ENCODE measurements at regions not wholly inside any gene's neighbourhood (a gene's known extent, or its start where the extent isn't known, plus 50 kb on each side); places are given as distances from the start of the nearest gene placed in this dataset.

- no peak overlapping the region for H2AFZ ChIP-seq (ENCODE audit: low read depth, low read length)
- peaks cover 27% of the 10 kb centered on the region for H3K4me1 Mint-ChIP-seq (ENCODE audit: low read depth, unreplicated experiment)
- peaks cover 2% of the 10 kb centered on the region for H3K27me3 Mint-ChIP-seq (ENCODE audit: low read depth, unreplicated experiment)
- TF ChIP-seq EZH2 (IDR thresholded peaks at IDR 0.05; ENCODE audit: insufficient read depth, low read length) (no peak), CTCF (IDR thresholded peaks at IDR 0.05; ENCODE audit: insufficient read depth, low read depth, low read length) (no peak)
- no peaks in the 10 kb centered on the region for H3K9me3 ChIP-seq (ENCODE audit: insufficient read depth, low read depth, low read length)
- no peak for DNase-seq (ENCODE audit: low read depth)
- no peaks in the 10 kb centered on the region for H4K20me1 ChIP-seq (ENCODE audit: insufficient read depth, low read length)
- H3K36me3 Mint-ChIP-seq (ENCODE audit: low read depth, unreplicated experiment): no peaks in the 10 kb centered on the region
- H3K36me3 ChIP-seq (ENCODE audit: insufficient read depth, low read length): no peaks in the 10 kb centered on the region
- no peak overlapping the region for H3K4me3 Mint-ChIP-seq (ENCODE audit: unreplicated experiment)
- H3K9me3 Mint-ChIP-seq (ENCODE audit: unreplicated experiment): no peaks in the 10 kb centered on the region
- H3K4me2 ChIP-seq (ENCODE audit: low read length): no peak overlapping the region
- FAIRE-seq: no peak
- H3K27me3 ChIP-seq (ENCODE audit: insufficient read depth, low read length): no peaks in the 10 kb centered on the region
- H3K27ac Mint-ChIP-seq (ENCODE audit: unreplicated experiment): no peak overlapping the region
- peaks cover 15% of the 10 kb centered on the region for H3K4me1 ChIP-seq (ENCODE audit: insufficient read depth, low read length)
- no peaks in the 10 kb centered on the region for H3K79me2 ChIP-seq (ENCODE audit: insufficient read depth, low read length)
- no peak overlapping the region for H3K4me3 ChIP-seq (ENCODE audit: insufficient read depth, low read depth, low read length)
- no peak overlapping the region for H3K27ac ChIP-seq (ENCODE audit: low read depth, low read length)
- H3K9ac ChIP-seq (ENCODE audit: low read length): no peak overlapping the region
Measured at GRCh38 chr10:36116040-36116439, 473.9 kb upstream of the FZD8 start.

GRCh38 chr10:36115364-36115763, 473.3 kb upstream of the FZD8 start:
- H3K36me3 Mint-ChIP-seq (ENCODE audit: low read depth, unreplicated experiment): no peaks in the 10 kb centered on the region
- no peak overlapping the region for H3K4me3 Mint-ChIP-seq (ENCODE audit: unreplicated experiment)
- H3K27me3 Mint-ChIP-seq (ENCODE audit: low read depth, unreplicated experiment): no peaks in the 10 kb centered on the region
- peak overlapping the region; percentile 43 for H3K27ac Mint-ChIP-seq (ENCODE audit: unreplicated experiment)
- H3K4me1 Mint-ChIP-seq (ENCODE audit: low read depth, unreplicated experiment): peaks cover 27% of the 10 kb centered on the region
- no peaks in the 10 kb centered on the region for H4K20me1 ChIP-seq (ENCODE audit: insufficient read depth, low read length)
- H3K9me3 Mint-ChIP-seq (ENCODE audit: unreplicated experiment): no peaks in the 10 kb centered on the region
- H3K27ac ChIP-seq (ENCODE audit: low read depth, low read length): peak overlapping the region; percentile 6
- no peak overlapping the region for H2AFZ ChIP-seq (ENCODE audit: low read depth, low read length)
- FAIRE-seq (peak; percentile 65), DNase-seq (ENCODE audit: low read depth) (no peak)
- H3K79me2 ChIP-seq (ENCODE audit: insufficient read depth, low read length): no peaks in the 10 kb centered on the region
- no peaks in the 10 kb centered on the region for H3K9me3 ChIP-seq (ENCODE audit: insufficient read depth, low read depth, low read length)
- peak overlapping the region; percentile 14 for H3K4me2 ChIP-seq (ENCODE audit: low read length)
- H3K36me3 ChIP-seq (ENCODE audit: insufficient read depth, low read length): no peaks in the 10 kb centered on the region
- TF ChIP-seq CTCF (IDR thresholded peaks at IDR 0.05; ENCODE audit: insufficient read depth, low read depth, low read length) (no peak), EZH2 (IDR thresholded peaks at IDR 0.05; ENCODE audit: insufficient read depth, low read length) (no peak)
- H3K4me1 ChIP-seq (ENCODE audit: insufficient read depth, low read length): peaks cover 15% of the 10 kb centered on the region
- no peaks in the 10 kb centered on the region for H3K27me3 ChIP-seq (ENCODE audit: insufficient read depth, low read length)
- H3K4me3 ChIP-seq (ENCODE audit: insufficient read depth, low read depth, low read length): no peak overlapping the region
- H3K9ac ChIP-seq (ENCODE audit: low read length): peak overlapping the region; percentile 1

GRCh38 chr10:36114913-36115312, 472.8 kb upstream of the FZD8 start:
- DNase-seq (ENCODE audit: low read depth) (peak; percentile 81), FAIRE-seq (peak; percentile 73)
- Histone ChIP-seq H3K27ac (ENCODE audit: low read depth, low read length) (peak overlapping the region; percentile 36), H2AFZ (ENCODE audit: low read depth, low read length) (no peak overlapping the region), H3K36me3 (ENCODE audit: insufficient read depth, low read length) (no peaks in the 10 kb centered on the region), H3K79me2 (ENCODE audit: insufficient read depth, low read length) (no peaks in the 10 kb centered on the region), H3K4me2 (ENCODE audit: low read length) (peak overlapping the region; percentile 14), H3K4me1 (ENCODE audit: insufficient read depth, low read length) (peaks cover 15% of the 10 kb centered on the region), H3K9ac (ENCODE audit: low read length) (no peak overlapping the region), H3K27me3 (ENCODE audit: insufficient read depth, low read length) (no peaks in the 10 kb centered on the region), H3K4me3 (ENCODE audit: insufficient read depth, low read depth, low read length) (no peak overlapping the region), H4K20me1 (ENCODE audit: insufficient read depth, low read length) (no peaks in the 10 kb centered on the region), H3K9me3 (ENCODE audit: insufficient read depth, low read depth, low read length) (no peaks in the 10 kb centered on the region)
- Mint-ChIP-seq H3K9me3 (ENCODE audit: unreplicated experiment) (no peaks in the 10 kb centered on the region), H3K36me3 (ENCODE audit: low read depth, unreplicated experiment) (no peaks in the 10 kb centered on the region), H3K4me3 (ENCODE audit: unreplicated experiment) (no peak overlapping the region), H3K4me1 (ENCODE audit: low read depth, unreplicated experiment) (peaks cover 27% of the 10 kb centered on the region), H3K27me3 (ENCODE audit: low read depth, unreplicated experiment) (no peaks in the 10 kb centered on the region), H3K27ac (ENCODE audit: unreplicated experiment) (peak overlapping the region; percentile 73)
- TF ChIP-seq CTCF (IDR thresholded peaks at IDR 0.05; ENCODE audit: insufficient read depth, low read depth, low read length): no peak
- no peak for TF ChIP-seq EZH2 (IDR thresholded peaks at IDR 0.05; ENCODE audit: insufficient read depth, low read length)

Data from astrocyte (in vitro differentiated cells and primary cell).